ENCODE measurements at regions not wholly inside any gene's neighbourhood (a gene's known extent, or its start where the extent isn't known, plus 50 kb on each side); places are given as distances from the start of the nearest gene placed in this dataset.

GRCh38 chr2:45259547-45260160 is 250.4 kb upstream of the SIX2 start:
- TF ChIP-seq CTCF (IDR thresholded peaks at IDR 0.05; ENCODE audit: low read depth, low read length), result no peak

GRCh38 chr2:45259138-45259537 is 249.9 kb upstream of the SIX2 start:
- TF ChIP-seq CTCF (IDR thresholded peaks at IDR 0.05; ENCODE audit: low read depth, low read length), result no peak
- H3K4me3 ChIP-seq (ENCODE audit: low read depth, low read length), result no peak overlapping the region

More at GRCh38 chr2:45259547-45260160, 250.4 kb upstream of the SIX2 start:
- no peak overlapping the region for H3K4me3 ChIP-seq (ENCODE audit: low read depth, low read length)

- no peak for TF ChIP-seq CTCF (IDR thresholded peaks at IDR 0.05; ENCODE audit: low read depth, low read length)
- no peak overlapping the region for H3K4me3 ChIP-seq (ENCODE audit: low read depth, low read length)
These were observed 249.1 kb upstream of the SIX2 start for GRCh38 chr2:45258311-45258710.

GRCh38 chr2:45257820-45258219 is 248.6 kb upstream of the SIX2 start:
- no peak overlapping the region for H3K4me3 ChIP-seq (ENCODE audit: low read depth, low read length)
- TF ChIP-seq CTCF (IDR thresholded peaks at IDR 0.05; ENCODE audit: low read depth, low read length), result no peak

GRCh38 chr2:45256867-45257641 is 247.8 kb upstream of the SIX2 start:
- no peak overlapping the region for H3K4me3 ChIP-seq (ENCODE audit: low read depth, low read length)
- TF ChIP-seq CTCF (IDR thresholded peaks at IDR 0.05; ENCODE audit: low read depth, low read length), result no peak

- no peak overlapping the region for H3K4me3 ChIP-seq (ENCODE audit: low read depth, low read length)
- no peak for TF ChIP-seq CTCF (IDR thresholded peaks at IDR 0.05; ENCODE audit: low read depth, low read length)
These were observed 247.1 kb upstream of the SIX2 start for GRCh38 chr2:45256173-45256866.

GRCh38 chr2:45255563-45255962 is 246.3 kb upstream of the SIX2 start:
- TF ChIP-seq CTCF (IDR thresholded peaks at IDR 0.05; ENCODE audit: low read depth, low read length), result no peak
- H3K4me3 ChIP-seq (ENCODE audit: low read depth, low read length), result no peak overlapping the region
